ENCODE measurements at regions not wholly inside any gene's neighbourhood (a gene's known extent, or its start where the extent isn't known, plus 50 kb on each side); places are given as distances from the start of the nearest gene placed in this dataset.
"Not testable (repeated sequence)": the region's sequence is repeated elsewhere in the genome, so short reads cannot be mapped to it uniquely, and the experiment has no call there.

DNA sequence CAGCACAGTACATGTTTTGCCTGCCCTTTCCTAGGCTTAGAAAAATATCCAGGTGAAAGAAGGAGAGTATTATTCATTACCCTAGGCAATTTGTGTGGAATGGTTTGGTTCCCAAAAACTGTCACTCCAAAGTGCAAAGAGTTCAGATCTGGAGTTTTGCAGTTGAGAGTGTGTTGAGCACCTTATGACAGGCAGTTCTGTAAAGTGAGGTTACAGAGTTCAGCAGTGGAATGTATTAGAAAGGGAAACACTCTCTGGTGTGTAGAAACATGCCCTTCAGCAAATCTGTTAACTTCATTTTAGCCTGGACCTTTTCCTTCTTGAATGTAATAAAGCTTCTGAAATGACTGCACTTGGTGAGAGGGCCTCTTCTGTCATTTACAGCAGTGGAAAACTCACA lies 154.0 kb upstream of the SSTR1 start:
- no peaks in the 10 kb centered on the region for H3K4me1 ChIP-seq
- H3K36me3 ChIP-seq = no peaks in the 10 kb centered on the region
- intact Hi-C loops (cut with DNase I) = no loop called here
- H3K9me3 ChIP-seq = no peaks in the 10 kb centered on the region
- no peak for DNase-seq
- no peak for TF ChIP-seq CTCF (IDR thresholded peaks at IDR 0.05)
- ATAC-seq = no peak
- H3K4me3 ChIP-seq = no peak overlapping the region
- H3K27me3 ChIP-seq (ENCODE audit: low read depth) = no peaks in the 10 kb centered on the region
- H3K27ac ChIP-seq = no peak overlapping the region

- peaks cover 3% of the 10 kb centered on the region for H3K9me3 ChIP-seq
- TF ChIP-seq CTCF (IDR thresholded peaks at IDR 0.05) = no peak
- no peak overlapping the region for H3K27ac ChIP-seq
- DNase-seq (no peak), ATAC-seq (no peak)
- H3K36me3 ChIP-seq = no peaks in the 10 kb centered on the region
- H3K4me1 ChIP-seq = no peaks in the 10 kb centered on the region
- no peak overlapping the region for H3K4me3 ChIP-seq
- intact Hi-C loops (cut with DNase I) = no loop called here
- no peaks in the 10 kb centered on the region for H3K27me3 ChIP-seq (ENCODE audit: low read depth)
Measured at GRCh38 chr14:38056270-38056669, 151.4 kb upstream of the SSTR1 start.

- H3K27ac ChIP-seq; H3K27me3 ChIP-seq (ENCODE audit: low read depth); DNase-seq; H3K4me1 ChIP-seq; intact Hi-C loops (cut with DNase I); H3K36me3 ChIP-seq; ATAC-seq; H3K4me3 ChIP-seq: not testable (repeated sequence)
- peaks cover 18% of the 10 kb centered on the region for H3K9me3 ChIP-seq
Measured at GRCh38 chr14:38062223-38062622, 145.5 kb upstream of the SSTR1 start.

DNA sequence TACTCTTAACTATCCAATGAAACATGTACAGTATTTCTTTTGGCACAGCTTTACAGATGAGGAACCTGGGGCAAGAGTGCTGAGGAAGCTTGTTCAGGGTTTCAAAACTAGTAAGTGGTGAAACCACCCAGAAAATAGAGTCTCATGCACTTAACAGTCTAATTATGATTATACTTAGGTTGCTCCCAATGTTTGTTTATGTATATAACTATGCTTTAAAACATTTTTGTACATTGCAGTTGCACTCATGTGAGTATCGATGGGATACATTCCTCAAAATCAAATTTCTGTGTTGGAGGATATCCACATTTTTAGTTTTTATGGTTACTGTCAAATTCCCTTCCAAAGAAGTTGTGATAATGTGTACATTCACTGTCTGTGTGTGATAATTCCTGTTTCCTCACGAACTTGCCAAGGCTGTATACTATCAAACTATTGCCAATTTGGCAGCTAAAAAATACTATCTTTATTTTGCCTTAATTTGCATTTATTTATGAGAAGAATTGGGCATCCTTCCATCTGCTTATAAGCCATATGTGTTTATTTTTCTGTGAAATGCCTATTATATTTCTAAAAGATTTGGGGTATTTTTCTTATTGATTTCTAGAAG lies 143.9 kb upstream of the SSTR1 start:
- peaks cover 18% of the 10 kb centered on the region for H3K9me3 ChIP-seq
- no peaks in the 10 kb centered on the region for H3K4me1 ChIP-seq
- H3K27ac ChIP-seq = no peak overlapping the region
- TF ChIP-seq CTCF (IDR thresholded peaks at IDR 0.05) = no peak
- DNase-seq (no peak), ATAC-seq (no peak)
- H3K27me3 ChIP-seq (ENCODE audit: low read depth) = no peaks in the 10 kb centered on the region
- H3K4me3 ChIP-seq = no peak overlapping the region
- intact Hi-C loops (cut with DNase I) = no loop called here
- no peaks in the 10 kb centered on the region for H3K36me3 ChIP-seq

DNA sequence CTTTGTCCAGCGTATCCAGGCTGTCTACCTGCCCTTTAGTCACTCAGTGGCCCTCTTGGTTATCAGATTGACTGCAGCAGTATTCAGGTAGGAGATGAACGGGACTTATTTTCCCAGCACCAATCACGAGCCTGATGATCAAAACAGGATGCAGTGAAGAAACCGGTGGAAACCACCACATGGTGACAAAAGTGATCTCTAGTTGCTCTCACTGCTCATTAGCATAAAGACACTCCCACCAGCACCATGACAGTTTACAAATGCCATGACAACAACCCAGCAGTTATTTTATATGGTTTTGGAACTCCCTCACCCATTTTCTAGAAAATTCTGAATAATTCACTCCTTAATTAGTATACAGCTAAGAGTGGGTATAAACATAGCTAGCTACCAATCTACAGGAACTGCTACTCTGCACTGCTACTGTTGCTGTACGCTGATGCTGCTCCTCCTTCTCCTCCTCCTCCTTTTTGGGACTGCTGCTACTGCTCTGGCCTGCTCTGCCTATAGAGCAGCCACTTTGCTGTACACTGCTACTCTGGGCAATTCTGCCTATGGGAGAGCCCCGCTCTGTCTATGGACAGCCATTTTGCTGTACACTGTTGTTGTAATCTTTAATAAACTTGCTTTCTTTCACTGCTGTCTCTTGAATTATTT lies 142.5 kb upstream of the SSTR1 start:
- H3K27ac ChIP-seq = no peak overlapping the region
- no peak overlapping the region for H3K4me3 ChIP-seq
- no peaks in the 10 kb centered on the region for H3K4me1 ChIP-seq
- H3K27me3 ChIP-seq (ENCODE audit: low read depth) = no peaks in the 10 kb centered on the region
- intact Hi-C loops (cut with DNase I) = no loop called here
- DNase-seq (no peak), ATAC-seq (peak; percentile 17 to 32)
- TF ChIP-seq CTCF (IDR thresholded peaks at IDR 0.05) = no peak
- peaks cover 18% of the 10 kb centered on the region for H3K9me3 ChIP-seq
- no peaks in the 10 kb centered on the region for H3K36me3 ChIP-seq

DNA sequence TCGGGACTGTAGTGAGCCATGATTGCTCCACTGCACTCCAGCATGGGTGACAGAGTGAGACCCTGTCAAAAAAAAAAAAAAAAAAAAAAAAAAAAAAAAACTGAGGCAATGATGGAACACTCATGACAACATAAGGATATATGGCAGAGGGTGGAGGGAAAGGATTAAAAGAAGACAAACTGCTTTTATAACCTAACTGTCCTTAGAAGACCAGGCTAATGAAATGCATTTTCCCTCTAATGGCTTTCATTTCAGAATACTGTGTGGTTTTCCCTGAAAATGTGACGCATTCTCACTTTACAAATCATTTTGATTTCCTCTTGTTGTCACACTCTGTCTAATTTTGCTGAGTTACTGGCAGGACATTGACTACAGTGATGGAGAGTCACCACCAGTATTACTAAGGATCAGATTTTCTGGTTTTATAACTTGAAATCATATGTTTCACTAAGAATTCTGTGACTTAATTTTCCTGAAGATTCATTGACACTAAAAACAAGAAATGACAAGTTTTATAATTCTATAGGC lies 137.6 kb upstream of the SSTR1 start:
- DNase-seq (no peak), ATAC-seq (no peak)
- H3K9me3 ChIP-seq = no peaks in the 10 kb centered on the region
- H3K36me3 ChIP-seq = no peaks in the 10 kb centered on the region
- no peaks in the 10 kb centered on the region for H3K4me1 ChIP-seq
- H3K27me3 ChIP-seq (ENCODE audit: low read depth) = no peaks in the 10 kb centered on the region
- no peak overlapping the region for H3K27ac ChIP-seq
- H3K4me3 ChIP-seq = no peak overlapping the region
- intact Hi-C loops (cut with DNase I) = no loop called here
- no peak for TF ChIP-seq CTCF (IDR thresholded peaks at IDR 0.05)

Data from lower lobe of right lung (tissue), 2 donors.